GM21447 (cell line): ENCODE measurements at regions not wholly inside any gene's neighbourhood (a gene's known extent, or its start where the extent isn't known, plus 50 kb on each side); places are given as distances from the start of the nearest gene placed in this dataset.
A peak's percentile ranks its signal among the peaks of the same experiment; 100 is the strongest.
"Not testable (repeated sequence)": the region's sequence is repeated elsewhere in the genome, so short reads cannot be mapped to it uniquely, and the experiment has no call there.

Experiments
- ATAC-seq: cut with Tn5 transposase; IDR thresholded peaks from one replicate; pipeline ENCODE4 v1.9.1; 2021; ENCODE audit not compliant: unreplicated experiment

DNA sequence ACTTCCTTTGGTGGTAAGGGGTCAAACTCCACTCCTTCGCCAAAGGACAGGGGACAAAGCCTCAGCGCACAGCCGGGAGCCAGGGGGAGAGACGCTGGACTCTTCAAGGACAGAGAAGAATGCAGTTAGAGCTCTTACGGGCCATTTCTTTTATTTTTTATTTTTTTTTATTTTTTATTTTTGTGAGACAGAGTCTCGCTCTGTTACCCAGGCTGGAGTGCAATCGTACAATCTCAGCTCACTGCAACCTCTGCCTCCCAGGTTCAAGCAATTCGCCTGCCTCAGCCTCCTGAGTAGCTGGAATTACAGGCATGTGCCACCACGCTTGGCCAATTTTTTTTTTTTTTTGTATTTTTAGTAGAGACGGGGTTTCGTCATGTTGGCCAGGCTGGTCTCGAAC is 93.2 kb upstream of the RPH3AL start, which contains the start of gene RFLNB:
TSS of gene RFLNB (minus strand) at position 101 of the 400 bp plus-strand sequence.
- ATAC-seq, result not testable (repeated sequence)

DNA sequence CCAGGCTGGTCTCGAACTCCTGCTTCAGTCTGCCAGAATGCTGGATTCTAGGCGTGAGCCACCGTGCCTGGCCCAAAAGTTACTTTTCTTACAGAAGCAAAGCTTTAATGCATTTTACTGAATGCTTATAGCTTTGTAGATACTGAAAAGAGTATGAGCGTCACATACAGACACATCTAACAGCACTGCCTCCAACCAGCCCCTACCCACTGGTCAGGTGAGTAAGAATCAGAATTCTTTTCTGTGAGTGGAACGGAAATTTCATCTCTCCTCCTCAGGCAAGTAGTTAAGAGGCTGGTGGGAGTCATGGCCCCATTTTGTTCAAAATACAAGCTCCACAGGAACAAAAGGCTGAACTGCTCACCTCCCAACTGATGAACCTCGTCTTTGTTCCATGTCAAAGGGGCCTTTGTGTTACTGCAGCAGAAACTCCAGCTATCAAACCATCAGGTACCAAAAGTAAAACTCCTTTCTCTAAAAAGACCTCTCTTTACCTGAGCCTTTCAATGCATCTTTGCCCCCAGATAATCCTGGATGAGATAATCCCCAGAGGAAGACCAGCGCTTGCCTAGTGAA is 92.4 kb upstream of the RPH3AL start:
- ATAC-seq, result no peak

DNA sequence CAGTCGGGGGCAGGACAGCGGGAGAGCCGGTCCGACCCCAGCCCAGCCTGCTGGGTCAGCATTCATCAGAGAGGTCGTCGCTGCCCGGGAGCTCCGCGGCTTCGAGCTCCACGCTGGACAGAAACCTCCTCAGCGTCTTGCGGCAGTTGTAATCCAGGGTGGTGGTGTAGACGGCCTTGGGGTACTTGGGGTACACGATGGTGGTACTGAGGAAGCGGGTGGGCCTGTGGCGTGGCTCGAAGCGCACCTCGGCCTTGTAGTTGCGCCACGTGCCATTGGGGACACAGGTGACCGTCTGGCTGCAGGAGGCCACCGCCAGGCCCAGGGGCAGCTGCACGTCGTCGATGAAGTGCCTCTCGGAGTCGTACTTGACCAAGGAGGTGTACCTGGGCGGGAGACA is 90.5 kb upstream of the RPH3AL start:
- ATAC-seq, result no peak

DNA sequence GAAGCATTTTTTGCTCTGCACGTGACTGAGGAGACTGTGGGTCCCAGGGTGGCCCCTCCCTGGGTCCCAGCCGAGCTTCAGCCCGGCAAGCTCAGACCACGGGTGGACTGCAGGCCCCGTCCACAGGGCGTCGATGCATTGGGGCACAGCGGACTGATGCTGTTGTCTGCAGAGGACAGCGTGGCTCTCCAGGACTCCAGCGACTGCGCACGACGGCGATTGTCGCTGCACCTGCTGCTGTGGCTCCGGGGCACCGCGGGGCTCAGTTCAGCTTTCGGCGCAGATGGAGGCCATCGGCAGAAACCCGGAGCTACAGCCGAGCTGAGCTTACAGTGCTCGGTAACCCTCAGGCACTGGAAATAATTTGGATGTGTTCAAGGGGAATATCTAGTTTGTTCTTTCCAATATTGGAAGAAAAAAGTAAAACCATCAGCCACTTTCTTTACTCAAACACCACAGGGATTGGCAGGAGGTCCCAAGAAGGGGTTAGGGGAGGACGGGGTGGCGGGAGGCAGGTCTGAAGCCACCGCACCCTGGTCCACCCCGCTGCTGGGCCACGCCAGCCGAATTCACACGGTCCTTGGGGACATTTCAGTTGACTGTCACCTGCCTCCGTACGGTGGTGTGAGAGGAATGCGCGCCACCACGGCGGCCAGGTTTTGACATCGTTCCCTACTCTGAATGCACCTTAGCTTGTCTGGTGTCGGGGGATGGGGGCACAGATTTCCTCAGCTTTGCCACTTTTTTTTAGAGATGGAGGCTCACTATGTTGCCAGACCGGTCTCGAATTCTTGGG is 88.7 kb upstream of the RPH3AL start:
- ATAC-seq, result no peak

DNA sequence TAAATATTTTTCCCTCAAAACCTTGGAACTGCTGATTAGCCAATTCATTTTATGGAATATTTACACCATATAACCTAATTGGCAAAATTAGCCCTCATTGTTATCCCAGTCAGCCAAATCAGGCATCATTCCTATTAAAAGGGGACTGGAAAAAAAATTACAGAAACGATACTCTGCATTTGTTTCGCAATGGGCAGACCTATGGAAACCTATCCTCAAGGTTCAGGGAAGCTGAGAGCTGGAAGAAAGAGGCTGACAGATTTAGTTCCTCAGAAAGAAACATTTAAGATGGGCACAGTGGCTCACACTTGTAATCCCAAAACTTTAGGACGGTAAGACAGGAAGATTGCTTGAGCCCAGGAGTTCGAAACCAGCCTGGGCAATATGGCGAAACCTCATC is 85.6 kb upstream of the RPH3AL start:
- no peak for ATAC-seq

DNA sequence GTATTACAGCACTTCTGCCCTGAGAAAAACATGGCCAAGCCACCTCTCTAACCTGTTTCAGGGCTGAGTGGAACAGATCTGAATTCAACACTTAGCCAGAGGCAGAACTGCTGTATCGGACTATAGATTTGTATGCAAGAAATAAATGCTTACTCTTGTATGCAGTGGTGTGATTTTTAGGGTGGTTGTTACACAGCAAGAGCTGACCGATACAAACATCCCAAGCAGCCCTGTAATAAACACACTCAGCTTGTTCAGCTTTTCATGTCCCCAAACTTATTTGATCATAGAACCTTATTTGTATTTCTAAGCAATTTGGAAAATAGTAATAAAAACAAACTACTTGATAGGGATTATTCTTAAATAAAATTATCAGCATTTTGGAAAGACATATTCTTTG is 84.9 kb upstream of the RPH3AL start:
- no peak for ATAC-seq

DNA sequence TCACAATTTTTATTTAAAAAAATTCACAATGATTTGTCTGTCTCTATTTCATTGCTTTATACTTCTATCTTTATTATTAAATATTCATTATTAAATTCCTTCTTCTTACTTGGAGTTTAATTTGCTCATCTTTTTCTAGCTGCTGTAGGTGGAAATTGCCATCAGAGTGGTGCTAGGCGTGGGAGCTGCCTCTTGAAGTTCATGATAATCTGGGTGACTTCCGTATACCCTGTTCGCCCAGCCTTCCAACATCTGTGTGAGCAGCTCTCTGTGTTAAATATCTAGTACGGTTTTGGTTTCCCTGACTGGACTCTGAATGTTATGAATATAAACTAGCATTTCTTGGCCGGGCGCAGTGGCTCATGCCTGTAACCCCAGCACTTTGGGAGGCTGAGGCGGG is 84.0 kb upstream of the RPH3AL start:
- ATAC-seq, result no peak

DNA sequence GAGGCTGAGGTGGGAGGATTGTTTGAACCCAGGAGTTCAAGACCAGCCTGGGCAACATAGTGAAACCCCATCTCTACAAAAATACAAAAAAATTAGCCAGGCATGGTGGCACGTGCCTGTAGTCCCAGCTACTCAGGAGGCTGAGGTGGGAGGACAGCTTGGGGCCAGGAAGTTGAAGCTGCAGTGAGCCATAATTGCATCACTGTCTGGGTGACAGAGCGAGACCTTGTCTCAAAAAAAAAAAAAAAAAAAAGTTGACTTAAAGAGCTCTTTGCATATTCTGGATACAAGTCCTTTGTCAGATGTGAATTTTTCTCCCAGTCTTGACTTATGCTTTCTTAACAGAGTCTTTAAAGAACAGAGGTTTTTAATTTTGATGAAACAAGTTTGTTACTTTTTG is 79.9 kb upstream of the RPH3AL start:
- ATAC-seq, result not testable (repeated sequence)

DNA sequence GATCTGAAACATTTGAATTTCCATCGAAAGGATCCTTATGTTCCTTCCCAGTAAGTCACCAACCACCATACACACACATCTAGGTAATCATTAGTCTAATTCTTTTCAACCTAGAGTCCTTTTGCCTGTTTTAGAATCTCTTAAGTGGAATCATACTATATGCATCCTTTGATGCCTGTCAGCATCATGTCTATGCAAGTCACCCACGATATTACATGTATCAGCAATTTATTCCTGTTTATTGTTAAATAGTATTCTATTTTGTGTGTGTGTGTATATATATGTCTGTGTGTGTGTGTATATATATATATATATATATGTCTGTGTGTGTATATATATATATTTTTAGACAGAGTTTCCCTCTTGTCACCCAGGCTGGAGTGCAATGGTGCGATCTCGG is 78.9 kb upstream of the RPH3AL start:
- no peak for ATAC-seq

DNA sequence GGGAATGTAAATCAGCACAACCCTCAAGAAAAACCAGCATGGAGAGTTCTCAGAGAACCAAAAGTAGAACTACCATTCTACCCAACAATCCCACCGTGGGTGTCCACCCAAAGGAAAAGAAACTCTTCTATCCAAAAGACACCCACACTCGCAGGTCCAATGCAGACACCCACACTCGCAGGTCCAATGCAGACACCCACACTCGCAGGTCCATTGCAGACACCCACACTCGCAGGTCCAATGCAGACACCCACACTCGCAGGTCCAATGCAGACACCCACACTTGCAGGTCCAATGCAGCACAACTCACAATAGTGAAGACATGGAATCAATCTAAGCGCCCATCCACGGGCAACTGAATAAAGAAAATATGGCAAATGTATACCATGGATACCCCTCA is 77.0 kb upstream of the RPH3AL start:
- ATAC-seq, result no peak

DNA sequence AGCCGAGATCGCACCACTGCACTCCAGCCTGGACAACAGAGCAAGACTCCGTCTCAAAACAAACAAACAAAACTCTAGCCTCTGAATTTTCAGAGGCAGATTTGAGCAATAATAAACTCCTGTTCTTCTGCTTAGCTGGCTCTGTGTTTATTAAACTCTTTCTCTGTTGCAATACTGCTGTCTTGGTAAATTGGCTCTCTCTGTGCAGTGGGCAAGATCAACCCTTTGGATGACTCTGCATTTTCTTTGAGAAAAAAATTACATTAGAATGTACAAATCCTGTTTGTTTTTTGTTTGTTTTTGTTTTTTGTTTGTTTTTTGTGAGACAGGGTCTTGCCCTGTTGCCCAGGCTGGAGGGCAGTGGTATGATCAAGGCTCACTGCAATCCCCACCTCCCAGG is 75.8 kb upstream of the RPH3AL start:
- ATAC-seq, result no peak

DNA sequence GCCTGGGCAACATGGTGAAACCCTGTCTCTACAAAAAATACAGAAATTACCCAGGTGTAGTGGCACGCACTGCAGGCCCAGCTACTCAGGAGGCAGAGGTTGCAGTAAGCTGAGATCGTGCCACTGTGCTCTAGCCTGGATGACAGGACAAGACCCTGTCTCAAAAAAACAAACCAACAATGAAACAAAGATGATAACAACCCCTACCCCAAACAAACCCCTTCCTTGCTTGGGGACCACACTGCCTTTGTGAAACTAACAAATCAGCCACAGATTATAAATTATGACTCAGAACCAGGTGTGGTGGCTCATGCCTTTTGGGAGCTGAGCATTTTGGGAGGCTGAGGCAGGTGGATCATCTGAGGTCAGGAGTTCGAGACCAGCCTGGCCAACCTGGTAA is 75.3 kb upstream of the RPH3AL start:
- ATAC-seq, result no peak

DNA sequence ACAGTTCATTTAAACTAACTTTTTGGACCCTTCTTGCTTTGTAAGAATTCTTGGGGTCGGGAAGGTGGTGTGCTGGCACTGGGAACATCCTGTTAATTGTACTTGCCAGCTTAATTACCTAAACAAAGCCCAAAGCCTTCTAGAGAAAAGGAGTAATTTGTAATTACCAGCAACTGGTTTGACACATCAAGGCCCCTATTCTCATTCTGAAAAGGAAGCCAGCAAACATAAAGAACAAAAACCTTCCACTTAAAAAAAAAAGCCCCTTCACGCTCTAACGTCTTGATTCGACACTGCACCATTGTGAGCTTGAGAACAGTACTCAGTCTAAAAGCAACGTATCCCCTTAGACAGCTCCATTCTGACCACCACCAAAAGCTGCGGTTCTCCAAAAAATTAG is 74.7 kb upstream of the RPH3AL start:
- ATAC-seq, result no peak

DNA sequence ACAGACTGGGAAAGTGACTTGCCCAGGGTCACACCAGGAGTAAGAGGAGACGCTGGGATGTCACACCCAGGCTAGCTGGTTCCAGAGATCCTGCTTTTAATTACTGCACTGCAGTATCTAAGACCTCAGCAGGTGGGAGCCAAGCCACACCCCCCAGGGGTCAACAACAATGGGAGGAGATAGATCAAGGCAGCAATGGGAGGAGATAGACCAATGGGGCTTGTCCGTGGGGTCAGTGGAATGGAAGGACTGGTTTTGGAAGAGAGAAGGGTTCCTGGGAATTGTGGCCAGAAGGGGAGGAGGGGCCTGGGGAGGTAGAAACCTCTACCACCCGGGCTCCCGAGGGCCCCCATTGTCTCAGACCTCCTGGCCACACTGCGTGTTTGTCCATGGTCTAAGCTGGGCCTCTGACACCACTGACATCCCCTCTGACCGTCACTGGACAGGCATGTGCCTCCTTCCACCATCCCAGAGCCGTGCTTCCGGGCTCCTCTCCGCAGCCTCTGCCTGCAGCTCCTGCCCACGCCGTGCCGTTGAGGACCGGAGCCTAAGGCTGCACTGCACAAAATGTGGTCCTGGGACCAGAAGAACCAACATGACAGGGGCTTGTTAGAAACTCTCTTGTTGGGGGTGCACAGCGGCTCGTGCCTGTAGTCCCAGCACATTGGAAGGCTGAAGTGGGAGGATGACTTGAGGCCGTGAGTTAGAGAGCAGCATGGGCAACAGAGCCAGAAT is 69.8 kb upstream of the RPH3AL start:
- ATAC-seq, result no peak

DNA sequence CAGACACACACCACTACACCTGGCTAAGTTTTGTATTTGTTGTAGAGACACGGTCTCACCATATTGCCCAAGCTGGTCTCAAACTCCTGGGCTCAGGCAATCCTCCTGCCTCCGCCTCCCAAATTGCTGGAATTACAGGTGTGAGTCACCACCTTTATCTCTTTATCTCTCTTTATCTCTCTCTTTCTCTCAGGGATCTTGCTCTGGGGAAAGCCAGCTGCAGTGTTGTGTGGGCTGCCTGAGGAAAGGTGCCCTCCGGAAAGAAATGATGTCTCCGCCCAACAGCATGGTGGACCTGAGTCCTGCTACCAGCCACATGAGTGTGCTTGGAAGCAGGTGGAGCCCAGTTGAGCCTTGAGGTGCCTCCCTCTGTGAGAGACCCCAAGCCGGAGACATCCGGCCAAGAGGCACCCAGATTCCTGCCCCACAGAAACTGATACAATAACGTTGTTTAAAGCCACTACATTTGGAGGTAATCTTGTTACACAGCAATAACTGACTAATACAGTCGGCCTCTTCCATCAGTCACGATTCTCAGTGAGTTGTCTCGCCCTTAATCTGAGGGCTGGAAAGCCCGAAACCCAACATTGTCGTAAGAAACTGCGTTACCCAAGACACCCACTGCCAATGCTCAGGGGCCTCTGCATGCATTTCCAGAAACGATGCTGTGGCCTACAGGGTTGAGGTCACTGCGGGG is 68.0 kb upstream of the RPH3AL start:
- ATAC-seq, result no peak

DNA sequence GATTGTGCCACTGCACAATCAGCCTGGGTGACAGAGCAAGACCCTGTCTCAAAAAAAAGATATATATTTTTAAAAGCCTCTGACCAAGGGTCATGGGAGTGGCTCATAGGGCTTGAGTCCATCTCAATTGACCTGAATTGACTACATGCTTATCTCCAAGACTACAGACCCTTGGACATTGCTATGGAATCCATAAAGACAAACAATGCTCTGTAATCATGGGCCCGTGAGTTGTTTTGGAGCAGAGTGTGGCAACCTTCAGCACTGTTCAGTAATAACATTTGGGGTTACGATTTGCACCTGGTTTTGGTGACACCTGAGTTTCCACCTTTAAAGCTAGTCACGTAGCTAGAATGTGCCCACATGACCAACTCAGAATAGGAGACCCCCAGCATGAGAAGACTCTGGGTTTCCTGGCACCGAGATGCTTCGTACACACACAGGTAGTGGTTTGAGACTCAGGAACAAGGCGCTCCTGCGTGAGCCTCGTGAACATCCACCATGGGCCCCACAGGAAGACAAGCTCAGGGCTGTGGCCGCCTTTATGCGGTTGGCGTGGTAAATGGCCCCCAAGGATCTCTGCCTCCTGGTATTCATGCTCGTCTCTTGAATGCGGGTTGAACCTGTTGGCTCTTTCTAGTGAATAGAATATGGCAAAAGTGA is 66.6 kb upstream of the RPH3AL start:
- ATAC-seq, result no peak

DNA sequence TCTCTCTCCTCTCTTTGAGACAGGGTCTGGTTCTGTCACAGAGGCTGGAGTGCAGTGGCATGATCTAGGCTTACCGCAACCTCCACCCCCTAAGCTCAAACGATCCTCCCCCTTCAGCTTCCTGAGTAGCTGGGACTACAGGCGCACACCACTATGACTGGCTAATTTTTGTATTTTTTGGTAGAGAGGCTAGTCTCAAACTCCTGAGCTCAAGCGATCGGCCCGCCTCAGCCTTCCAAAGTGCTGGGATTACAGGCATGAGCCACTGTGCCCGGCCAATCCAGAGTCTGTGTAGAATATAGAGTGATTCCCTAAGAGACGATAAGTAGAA is 65.8 kb upstream of the RPH3AL start:
- ATAC-seq, result no peak

DNA sequence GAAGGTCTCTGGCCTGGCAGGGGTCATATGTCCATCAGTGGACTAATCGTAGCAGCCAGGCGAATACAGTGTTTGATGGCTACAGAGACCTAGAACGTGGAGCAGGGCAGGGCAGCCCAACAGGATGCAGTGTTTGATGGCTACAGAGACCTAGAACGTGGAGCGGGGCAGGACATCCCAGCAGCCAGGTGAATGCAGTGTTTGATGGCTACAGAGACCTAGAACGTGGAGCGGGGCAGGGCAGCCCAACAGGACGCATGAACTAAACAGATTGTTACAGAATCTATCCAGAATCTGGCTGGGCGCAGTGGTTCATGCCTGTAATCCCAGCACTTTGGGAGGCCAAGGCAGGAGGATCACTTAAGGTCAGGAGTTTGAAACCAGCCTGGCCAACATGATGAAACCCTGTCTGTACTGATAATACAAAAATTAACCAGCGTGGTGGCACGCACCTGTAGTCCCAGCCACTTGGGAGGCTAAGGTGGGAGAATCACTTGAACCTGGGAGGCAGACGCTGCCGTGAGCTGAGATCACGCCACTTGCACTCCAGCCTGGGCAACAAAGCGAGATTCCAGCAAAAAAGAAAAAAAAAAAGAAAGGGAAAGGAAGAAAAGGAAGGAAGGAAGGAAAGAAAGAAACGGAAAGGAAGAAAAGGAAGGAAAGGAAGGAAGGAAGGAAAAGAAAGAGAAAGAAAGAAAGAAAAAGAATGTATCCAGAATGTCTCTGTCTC is 65.2 kb upstream of the RPH3AL start:
- ATAC-seq, result no peak

DNA sequence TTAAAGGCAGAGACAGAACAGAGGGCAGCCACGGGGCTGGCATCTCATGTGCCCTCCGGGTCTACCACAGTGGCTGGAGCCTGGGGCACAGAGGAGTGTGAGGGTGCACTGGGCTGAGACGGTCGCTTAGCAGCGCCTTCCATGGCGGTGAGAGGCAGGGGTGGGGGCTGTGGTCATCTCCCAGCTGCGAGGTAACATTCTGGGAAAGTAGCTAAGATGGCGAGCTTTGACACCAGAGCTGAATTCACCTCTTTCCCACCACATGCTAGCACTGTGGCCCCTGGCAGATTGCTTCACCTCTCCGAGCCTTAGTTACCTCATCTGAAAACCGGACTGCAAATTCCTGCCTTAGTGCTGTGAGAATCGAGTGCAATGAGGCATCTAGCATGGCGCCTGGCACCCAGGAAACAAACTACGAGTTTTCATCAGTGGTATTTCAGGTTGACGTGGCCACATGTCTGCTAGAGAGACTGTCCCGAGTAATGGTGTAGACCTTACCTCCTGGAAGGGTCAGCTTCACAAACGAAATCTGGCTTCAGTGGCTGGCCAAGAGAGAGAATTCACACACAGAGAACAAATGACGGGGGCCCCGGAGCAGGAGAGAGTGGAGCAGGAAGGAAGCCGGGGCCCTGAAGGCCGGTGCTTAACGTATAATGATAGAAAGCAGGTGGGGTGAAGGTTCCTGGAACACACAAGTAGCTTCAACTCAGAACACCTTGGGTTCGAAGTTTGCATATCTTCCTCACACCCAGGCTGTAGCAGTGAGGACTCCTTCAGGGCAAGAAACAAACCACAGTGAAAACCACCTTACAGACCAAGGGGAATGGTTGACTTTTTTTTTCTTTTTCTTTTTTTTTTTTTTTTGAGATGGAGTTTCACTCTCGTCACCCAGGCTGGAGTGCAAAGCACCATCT is 63.9 kb upstream of the RPH3AL start:
- ATAC-seq, result peak; percentile 68
